ENCODE measurements at regions not wholly inside any gene's neighbourhood (a gene's known extent, or its start where the extent isn't known, plus 50 kb on each side); places are given as distances from the start of the nearest gene placed in this dataset.
"Not testable (repeated sequence)": the region's sequence is repeated elsewhere in the genome, so short reads cannot be mapped to it uniquely, and the experiment has no call there.

- DNase-seq (ENCODE audit: low read depth, low spot score), result not testable (repeated sequence)
These were observed 65.9 kb upstream of the METTL9 start for GRCh38 chr16:21533474-21533873.

DNA sequence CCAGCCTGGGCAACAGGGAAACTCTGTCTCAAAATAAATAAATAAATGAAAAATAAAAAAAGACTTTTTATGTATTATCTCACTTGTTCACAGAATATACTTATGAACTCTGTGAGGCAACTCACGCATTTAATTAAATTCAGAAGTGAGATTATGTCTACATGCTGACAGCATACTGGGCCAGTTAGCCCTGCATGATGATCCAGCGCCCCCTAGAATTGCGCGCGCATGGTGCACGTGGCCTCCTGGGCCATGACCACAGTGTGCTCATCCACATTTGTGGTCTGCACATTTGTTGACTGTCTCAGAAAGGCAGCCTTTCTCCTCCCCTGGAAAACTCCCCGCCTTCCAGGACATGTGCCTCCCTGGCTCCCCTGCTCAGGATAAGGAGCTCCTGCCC is 64.8 kb upstream of the METTL9 start:
- DNase-seq (ENCODE audit: low read depth, low spot score), result not testable (repeated sequence)

DNA sequence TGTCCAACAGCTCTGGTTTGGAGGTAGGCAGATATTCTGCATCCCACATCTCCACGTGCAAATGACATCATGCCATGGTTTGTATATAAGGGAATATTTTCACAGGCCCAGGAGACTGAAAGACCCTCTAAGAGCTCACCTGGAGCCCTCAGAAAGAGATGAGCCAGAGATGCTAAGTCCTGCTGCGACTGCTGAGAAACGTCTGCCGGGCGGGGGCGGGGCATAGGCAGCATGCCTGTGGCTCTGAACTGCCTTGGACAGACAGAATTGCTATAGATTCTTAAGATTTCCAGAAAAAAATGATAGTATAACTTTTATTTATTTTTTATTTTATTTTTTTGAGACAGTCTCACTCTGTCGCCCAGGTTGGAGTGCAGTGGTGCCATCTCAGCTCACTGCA is 64.2 kb upstream of the METTL9 start:
- not testable (repeated sequence) for DNase-seq (ENCODE audit: low read depth, low spot score)

- DNase-seq (ENCODE audit: low read depth, low spot score), result not testable (repeated sequence)
These were observed 62.6 kb upstream of the METTL9 start for GRCh38 chr16:21536740-21537139.

DNA sequence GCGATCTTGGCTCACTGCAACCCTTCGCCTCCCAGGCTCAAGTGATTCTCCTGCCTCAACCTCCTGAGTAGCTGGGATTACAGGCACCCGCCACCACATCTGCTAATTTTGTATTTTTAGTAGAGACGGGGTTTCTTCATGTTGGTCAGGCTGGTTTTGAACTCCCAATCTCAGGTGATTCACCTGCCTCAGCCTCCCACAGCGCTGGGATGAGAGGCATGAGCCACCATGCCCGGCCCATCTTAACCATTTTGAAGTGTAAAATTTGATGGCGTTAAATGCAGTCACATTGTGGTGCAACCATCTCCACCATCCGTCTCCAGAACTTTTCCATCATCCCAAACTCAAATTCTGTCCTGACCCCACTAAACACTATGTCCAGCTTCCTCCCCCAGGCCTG is 61.8 kb upstream of the METTL9 start:
- DNase-seq (ENCODE audit: low read depth, low spot score), result not testable (repeated sequence)

GRCh38 chr16:21539107-21539618 is 60.2 kb upstream of the METTL9 start:
- DNase-seq (ENCODE audit: low read depth, low spot score), result not testable (repeated sequence)

DNA sequence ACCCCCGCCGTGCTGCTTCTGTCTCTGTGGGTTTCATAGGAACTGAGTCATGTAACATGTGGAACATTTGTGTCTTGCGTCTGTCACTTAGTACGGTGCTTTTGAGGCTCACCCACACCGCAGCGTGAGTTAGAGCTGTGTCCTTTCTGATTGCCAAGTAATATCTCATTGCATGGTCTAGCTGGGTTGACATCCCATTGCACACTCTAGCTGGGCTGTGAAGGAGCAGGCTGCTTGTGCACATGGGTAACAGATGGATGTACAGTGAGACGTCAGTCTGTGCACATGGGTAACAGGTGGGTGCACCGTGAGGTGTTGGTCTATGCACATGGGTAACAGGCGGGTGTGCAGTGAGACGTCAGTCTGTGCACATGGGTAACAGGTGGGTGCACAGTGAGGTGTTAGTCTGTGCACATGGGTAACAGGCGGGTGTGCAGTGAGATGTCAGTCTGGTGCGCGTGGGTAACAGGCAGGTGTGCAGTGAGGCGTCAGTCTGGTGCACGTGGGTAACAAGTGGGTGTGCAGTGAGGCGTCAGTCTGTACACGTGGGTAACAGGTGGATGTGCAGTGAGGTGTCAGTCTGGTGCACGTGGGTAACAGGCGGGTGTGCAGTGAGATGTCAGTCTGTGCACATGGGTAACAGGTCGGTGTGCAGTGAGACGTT is 58.5 kb upstream of the METTL9 start:
- peak; percentile 30 for DNase-seq (ENCODE audit: low read depth, low spot score)

- not testable (repeated sequence) for DNase-seq (ENCODE audit: low read depth, low spot score)
These were observed 57.7 kb upstream of the METTL9 start for GRCh38 chr16:21541611-21542051.

DNA sequence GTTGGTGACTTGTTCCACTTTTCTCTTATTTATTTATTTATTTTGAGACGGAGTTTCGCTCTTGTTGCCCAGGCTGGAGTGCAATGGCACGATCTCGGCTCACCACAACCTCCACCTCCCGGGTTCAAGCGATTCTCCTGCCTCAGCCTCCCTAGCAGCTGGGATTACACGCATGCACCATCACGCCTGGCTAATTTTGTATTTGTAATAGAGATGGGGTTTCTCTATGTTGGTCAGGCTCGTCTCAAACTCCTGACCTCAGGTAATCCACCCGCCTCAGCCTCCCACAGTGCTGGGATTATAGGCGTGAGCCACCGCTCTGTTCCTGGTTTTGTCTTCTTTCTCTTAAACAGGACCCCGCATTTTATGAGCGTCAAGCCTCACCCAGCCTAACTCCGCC is 57.3 kb upstream of the METTL9 start:
- DNase-seq (ENCODE audit: low read depth, low spot score), result not testable (repeated sequence)

- DNase-seq (ENCODE audit: low read depth, low spot score), result not testable (repeated sequence)
These were observed 56.8 kb upstream of the METTL9 start for GRCh38 chr16:21542491-21543124.

- not testable (repeated sequence) for DNase-seq (ENCODE audit: low read depth, low spot score)
These were observed 56.1 kb upstream of the METTL9 start for GRCh38 chr16:21543151-21543836.

DNA sequence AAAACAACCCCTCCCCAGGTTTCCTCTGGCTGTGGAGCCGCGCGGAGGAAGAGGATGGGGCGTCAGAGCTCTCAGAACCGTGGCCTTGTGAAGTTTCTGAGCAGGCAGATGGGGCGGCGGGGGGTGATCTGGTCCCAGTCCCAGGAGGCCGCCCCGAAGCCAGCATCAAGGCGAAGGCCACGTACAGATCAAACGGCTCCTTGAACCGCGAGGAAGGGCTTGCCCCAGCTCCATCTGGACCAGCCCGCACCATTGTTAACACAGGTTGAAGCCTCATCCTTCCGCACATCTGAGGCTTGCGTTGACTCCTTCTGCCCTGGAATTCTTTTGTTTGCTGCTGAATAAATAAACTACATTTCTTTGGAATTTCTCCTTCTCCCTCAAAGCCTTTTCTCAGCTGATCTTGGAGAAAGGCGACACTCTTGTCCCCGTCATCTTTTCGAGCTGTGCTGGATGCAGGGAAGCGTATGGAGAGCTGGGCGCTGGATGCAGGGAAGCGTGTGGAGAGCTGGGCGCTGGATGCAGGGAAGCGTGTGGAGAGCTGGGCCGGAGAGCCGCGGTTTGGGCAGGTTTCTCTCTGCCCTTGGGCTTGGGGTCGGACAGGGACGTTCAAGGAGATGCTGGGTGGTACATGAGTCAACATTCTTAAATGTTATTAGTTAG is 53.6 kb upstream of the METTL9 start:
- DNase-seq (ENCODE audit: low read depth, low spot score), result not testable (repeated sequence)

DNA sequence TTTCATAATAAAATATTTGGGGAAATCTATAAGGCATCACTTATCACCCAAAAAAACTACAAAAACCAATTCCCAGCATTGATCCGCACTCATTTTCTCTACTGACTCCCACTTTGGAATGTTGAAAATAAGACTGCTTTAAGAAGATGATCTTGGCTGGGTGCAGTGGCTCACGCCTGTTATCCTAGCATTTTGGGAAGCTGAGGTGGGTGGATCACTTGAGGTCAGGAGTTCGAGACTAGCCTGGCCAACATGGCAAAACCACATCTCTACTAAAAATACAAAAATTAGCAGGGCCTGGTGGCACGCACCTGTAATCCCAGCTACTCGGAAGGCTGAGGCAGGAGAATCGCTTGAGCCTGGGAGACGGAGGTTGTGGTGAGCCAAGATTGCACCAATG is 50.0 kb upstream of the METTL9 start:
- DNase-seq (ENCODE audit: low read depth, low spot score), result not testable (repeated sequence)
